ENCODE measurements at regions not wholly inside any gene's neighbourhood (a gene's known extent, or its start where the extent isn't known, plus 50 kb on each side); places are given as distances from the start of the nearest gene placed in this dataset.

DNA sequence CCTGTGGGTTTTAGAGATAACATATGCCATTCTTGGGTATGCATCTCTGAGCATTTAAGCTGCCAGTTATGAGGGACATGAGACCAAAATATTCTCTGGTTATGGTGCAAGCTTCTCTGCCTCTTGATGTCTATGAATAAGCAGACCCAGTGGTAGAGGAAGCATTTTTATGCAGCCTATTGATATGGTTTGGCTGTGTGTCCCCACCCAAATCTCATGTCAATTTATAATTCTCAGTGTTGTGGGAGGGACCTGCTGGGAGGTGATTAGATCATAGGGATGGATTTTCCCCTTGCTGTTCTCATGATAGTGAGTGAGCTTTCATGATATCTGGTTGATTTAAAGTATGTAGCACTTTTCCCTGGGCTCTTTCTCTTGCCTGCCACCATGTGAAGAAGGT, 187.2 kb downstream of the ARHGAP12 start:
- H3K4me3 ChIP-seq: no peak overlapping the region
- TF ChIP-seq CTCF (IDR thresholded peaks at IDR 0.05): no peak

DNA sequence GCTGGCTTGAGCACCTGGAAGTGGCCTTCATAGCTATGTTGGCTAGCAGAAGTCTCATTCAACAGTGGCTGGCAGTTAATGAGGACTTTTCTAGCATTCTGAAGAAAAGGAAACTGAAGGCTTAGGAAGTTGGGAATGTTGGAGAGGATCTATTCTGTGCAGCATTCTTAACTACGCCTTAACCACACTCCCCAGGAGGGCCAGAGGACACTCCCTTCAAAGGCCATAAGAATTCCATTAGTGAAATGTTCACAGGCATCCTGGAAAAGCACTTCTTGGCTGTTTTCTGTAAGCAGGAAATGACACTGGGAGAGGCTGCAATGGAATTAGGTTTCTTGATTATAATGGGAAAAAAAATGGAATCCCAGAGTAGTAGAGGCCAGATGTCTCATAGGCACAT, 188.9 kb downstream of the ARHGAP12 start:
- TF ChIP-seq CTCF (IDR thresholded peaks at IDR 0.05): no peak
- H3K9me3 ChIP-seq: no peaks in the 10 kb centered on the region
- no peak overlapping the region for H3K9ac ChIP-seq (ENCODE audit: low read depth in 2 of 2, low read length in 2 of 2)
- intact Hi-C loops (cut with DNase I): no loop called here
- DNase-seq: no peak
- no peaks in the 10 kb centered on the region for H3K27me3 ChIP-seq
- H3K4me3 ChIP-seq: no peak overlapping the region
- no peak overlapping the region for H3K27ac ChIP-seq
- H3K36me3 ChIP-seq: no peaks in the 10 kb centered on the region
- no peaks in the 10 kb centered on the region for H3K4me1 ChIP-seq

More for the DNA sequence above, 187.2 kb downstream of the ARHGAP12 start:
- H3K9ac ChIP-seq (ENCODE audit: low read depth in 2 of 2, low read length in 2 of 2): no peak overlapping the region
- intact Hi-C loops (cut with DNase I): no loop called here
- no peak overlapping the region for H3K27ac ChIP-seq
- H3K9me3 ChIP-seq: no peaks in the 10 kb centered on the region
- no peak for DNase-seq
- no peaks in the 10 kb centered on the region for H3K4me1 ChIP-seq
- no peaks in the 10 kb centered on the region for H3K36me3 ChIP-seq
- no peaks in the 10 kb centered on the region for H3K27me3 ChIP-seq

DNA sequence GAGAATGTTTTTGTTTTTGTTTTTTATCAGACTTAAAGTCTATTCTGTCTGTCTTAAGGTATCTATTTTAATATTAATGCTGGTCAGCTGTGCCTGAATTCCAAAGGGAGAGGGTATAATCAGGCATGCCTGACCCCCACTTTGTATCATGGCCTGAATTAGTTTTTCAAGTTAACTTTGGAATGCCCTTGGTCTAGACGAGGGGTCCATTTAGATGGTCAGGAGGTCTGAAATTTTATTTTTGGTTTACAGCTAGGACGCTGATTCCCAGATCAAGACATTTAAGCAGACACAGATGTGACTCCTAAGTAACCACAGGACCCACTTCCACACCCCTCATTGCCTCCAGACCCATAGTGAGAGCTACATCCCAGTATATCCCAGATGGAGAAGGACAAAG, 189.5 kb downstream of the ARHGAP12 start:
- DNase-seq: no peak
- no peak overlapping the region for H3K4me3 ChIP-seq
- no peaks in the 10 kb centered on the region for H3K9me3 ChIP-seq
- H3K27me3 ChIP-seq: no peaks in the 10 kb centered on the region
- no peak for TF ChIP-seq CTCF (IDR thresholded peaks at IDR 0.05)
- H3K9ac ChIP-seq (ENCODE audit: low read depth in 2 of 2, low read length in 2 of 2): no peak overlapping the region
- no peak overlapping the region for H3K27ac ChIP-seq
- intact Hi-C loops (cut with DNase I): no loop called here
- H3K4me1 ChIP-seq: no peaks in the 10 kb centered on the region
- no peaks in the 10 kb centered on the region for H3K36me3 ChIP-seq

DNA sequence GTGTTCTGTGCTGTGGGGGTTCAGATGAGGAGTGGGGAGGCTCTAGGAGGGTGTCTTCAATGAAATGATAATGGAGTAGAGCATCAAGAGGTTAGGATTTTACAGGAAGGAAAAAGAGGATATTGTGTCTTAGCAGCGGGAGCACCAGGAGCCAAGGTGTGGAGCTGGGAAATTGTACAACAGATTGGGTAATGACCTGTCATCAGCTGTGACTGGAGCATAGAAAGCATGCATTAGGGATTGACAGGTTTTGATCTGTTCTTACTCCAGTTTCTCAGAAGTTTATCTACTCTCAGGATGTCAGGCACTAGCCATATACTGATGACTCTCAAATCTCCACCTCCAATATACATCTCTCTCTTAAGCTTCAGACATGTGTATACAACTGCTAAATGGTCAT, 196.9 kb downstream of the ARHGAP12 start:
- Histone ChIP-seq H3K27ac (no peak overlapping the region), H3K4me1 (no peaks in the 10 kb centered on the region), H3K36me3 (no peaks in the 10 kb centered on the region), H3K9ac (ENCODE audit: low read depth in 2 of 2, low read length in 2 of 2) (no peak overlapping the region), H3K9me3 (no peaks in the 10 kb centered on the region), H3K27me3 (no peaks in the 10 kb centered on the region), H3K4me3 (no peak overlapping the region)
- no peak for TF ChIP-seq CTCF (IDR thresholded peaks at IDR 0.05)
- intact Hi-C loops (cut with DNase I): no loop called here
- DNase-seq: no peak

DNA sequence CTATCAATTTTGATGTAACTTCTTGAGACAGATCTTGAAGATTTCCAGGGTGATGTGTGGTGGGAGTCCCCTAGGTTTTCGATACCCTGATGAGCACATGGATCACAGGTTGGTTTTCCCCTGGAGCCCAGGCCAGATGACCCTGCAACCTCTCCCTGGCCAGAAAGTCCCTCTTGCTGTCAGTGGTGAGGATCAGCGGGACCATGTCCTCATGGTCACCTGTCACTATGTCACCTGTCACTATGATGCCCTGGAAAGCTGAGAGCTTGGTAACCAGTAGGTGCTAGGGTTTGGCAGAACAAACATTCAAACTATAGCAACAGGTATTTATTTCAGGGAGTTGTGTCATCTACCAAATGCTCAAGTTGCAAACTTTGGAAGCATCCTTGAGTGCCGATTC, 197.9 kb downstream of the ARHGAP12 start:
- no peaks in the 10 kb centered on the region for H3K9me3 ChIP-seq
- no peaks in the 10 kb centered on the region for H3K4me1 ChIP-seq
- no peaks in the 10 kb centered on the region for H3K36me3 ChIP-seq
- TF ChIP-seq CTCF (IDR thresholded peaks at IDR 0.05): no peak
- H3K27ac ChIP-seq: no peak overlapping the region
- no peak overlapping the region for H3K9ac ChIP-seq (ENCODE audit: low read depth in 2 of 2, low read length in 2 of 2)
- no peak overlapping the region for H3K4me3 ChIP-seq
- intact Hi-C loops (cut with DNase I): no loop called here
- no peaks in the 10 kb centered on the region for H3K27me3 ChIP-seq
- DNase-seq: no peak

GRCh38 chr10:31728698-31729224, 199.9 kb downstream of the ARHGAP12 start:
- Histone ChIP-seq H3K27ac (no peak overlapping the region), H3K36me3 (no peaks in the 10 kb centered on the region), H3K27me3 (no peaks in the 10 kb centered on the region), H3K4me3 (no peak overlapping the region), H3K9ac (ENCODE audit: low read depth in 2 of 2, low read length in 2 of 2) (no peak overlapping the region), H3K9me3 (no peaks in the 10 kb centered on the region), H3K4me1 (no peaks in the 10 kb centered on the region)
- TF ChIP-seq CTCF (IDR thresholded peaks at IDR 0.05): no peak
- no peak for DNase-seq
- intact Hi-C loops (cut with DNase I): no loop called here

All from colonic mucosa (tissue), 4 donors.